ENCODE measurements at regions not wholly inside any gene's neighbourhood (a gene's known extent, or its start where the extent isn't known, plus 50 kb on each side); places are given as distances from the start of the nearest gene placed in this dataset.
"Not testable (repeated sequence)": the region's sequence is repeated elsewhere in the genome, so short reads cannot be mapped to it uniquely, and the experiment has no call there.

GRCh38 chr5:104526866-104527265 is 964.3 kb upstream of the NUDT12 start:
- no peak for DNase-seq (ENCODE audit: low read depth in 1 of 2, low spot score in 1 of 2)
- in situ Hi-C loops (cut with HindIII; ENCODE audit: low pct_unique_long_range_greater_than_20kb, low sequenced_read_pairs), result no loop called here
- no peak for TF ChIP-seq JUND (IDR thresholded peaks at IDR 0.05; ENCODE audit: low read depth)

- no peak for TF ChIP-seq JUND (IDR thresholded peaks at IDR 0.05; ENCODE audit: low read depth)
- in situ Hi-C loops (cut with HindIII; ENCODE audit: low pct_unique_long_range_greater_than_20kb, low sequenced_read_pairs), result no loop called here
- DNase-seq (ENCODE audit: low read depth in 1 of 2, low spot score in 1 of 2), result no peak
These were observed 951.1 kb upstream of the NUDT12 start for GRCh38 chr5:104513640-104514072.

GRCh38 chr5:104513121-104513602 is 950.6 kb upstream of the NUDT12 start:
- no peak for DNase-seq (ENCODE audit: low read depth in 1 of 2, low spot score in 1 of 2)
- no peak for TF ChIP-seq JUND (IDR thresholded peaks at IDR 0.05; ENCODE audit: low read depth)
- in situ Hi-C loops (cut with HindIII; ENCODE audit: low pct_unique_long_range_greater_than_20kb, low sequenced_read_pairs), result no loop called here

GRCh38 chr5:104512063-104512825 is 949.7 kb upstream of the NUDT12 start:
- no peak for DNase-seq (ENCODE audit: low read depth in 1 of 2, low spot score in 1 of 2)
- no peak for TF ChIP-seq JUND (IDR thresholded peaks at IDR 0.05; ENCODE audit: low read depth)
- in situ Hi-C loops (cut with HindIII; ENCODE audit: low pct_unique_long_range_greater_than_20kb, low sequenced_read_pairs), result no loop called here

GRCh38 chr5:104498281-104498680 is 935.7 kb upstream of the NUDT12 start:
- TF ChIP-seq JUND (IDR thresholded peaks at IDR 0.05; ENCODE audit: low read depth), result no peak
- in situ Hi-C loops (cut with HindIII; ENCODE audit: low pct_unique_long_range_greater_than_20kb, low sequenced_read_pairs), result no loop called here
- DNase-seq (ENCODE audit: low read depth in 1 of 2, low spot score in 1 of 2), result no peak

GRCh38 chr5:104494083-104494482 is 931.5 kb upstream of the NUDT12 start:
- in situ Hi-C loops (cut with HindIII; ENCODE audit: low pct_unique_long_range_greater_than_20kb, low sequenced_read_pairs), result no loop called here
- no peak for DNase-seq (ENCODE audit: low read depth in 1 of 2, low spot score in 1 of 2)
- TF ChIP-seq JUND (IDR thresholded peaks at IDR 0.05; ENCODE audit: low read depth), result no peak

GRCh38 chr5:104472811-104473210 is 910.2 kb upstream of the NUDT12 start:
- no peak for DNase-seq (ENCODE audit: low read depth in 1 of 2, low spot score in 1 of 2)

GRCh38 chr5:104456122-104456521 is 893.5 kb upstream of the NUDT12 start:
- no peak for TF ChIP-seq JUND (IDR thresholded peaks at IDR 0.05; ENCODE audit: low read depth)
- no peak for DNase-seq (ENCODE audit: low read depth in 1 of 2, low spot score in 1 of 2)
- in situ Hi-C loops (cut with HindIII; ENCODE audit: low pct_unique_long_range_greater_than_20kb, low sequenced_read_pairs), result no loop called here

More at GRCh38 chr5:104472811-104473210, 910.2 kb upstream of the NUDT12 start:
- TF ChIP-seq JUND (IDR thresholded peaks at IDR 0.05; ENCODE audit: low read depth), result no peak
- in situ Hi-C loops (cut with HindIII; ENCODE audit: low pct_unique_long_range_greater_than_20kb, low sequenced_read_pairs), result no loop called here

GRCh38 chr5:104452550-104452949 is 890.0 kb upstream of the NUDT12 start:
- in situ Hi-C loops (cut with HindIII; ENCODE audit: low pct_unique_long_range_greater_than_20kb, low sequenced_read_pairs), result no loop called here
- no peak for DNase-seq (ENCODE audit: low read depth in 1 of 2, low spot score in 1 of 2)
- no peak for TF ChIP-seq JUND (IDR thresholded peaks at IDR 0.05; ENCODE audit: low read depth)

GRCh38 chr5:104451911-104452310 is 889.3 kb upstream of the NUDT12 start:
- DNase-seq (ENCODE audit: low read depth in 1 of 2, low spot score in 1 of 2); in situ Hi-C loops (cut with HindIII; ENCODE audit: low pct_unique_long_range_greater_than_20kb, low sequenced_read_pairs): not testable (repeated sequence)

GRCh38 chr5:104444656-104445055 is 882.1 kb upstream of the NUDT12 start:
- DNase-seq (ENCODE audit: low read depth in 1 of 2, low spot score in 1 of 2), result no peak
- TF ChIP-seq JUND (IDR thresholded peaks at IDR 0.05; ENCODE audit: low read depth), result no peak
- in situ Hi-C loops (cut with HindIII; ENCODE audit: low pct_unique_long_range_greater_than_20kb, low sequenced_read_pairs), result no loop called here

GRCh38 chr5:104443706-104444105 is 881.1 kb upstream of the NUDT12 start:
- no peak for TF ChIP-seq JUND (IDR thresholded peaks at IDR 0.05; ENCODE audit: low read depth)

GRCh38 chr5:104431981-104432380 is 869.4 kb upstream of the NUDT12 start:
- in situ Hi-C loops (cut with HindIII; ENCODE audit: low pct_unique_long_range_greater_than_20kb, low sequenced_read_pairs), result no loop called here
- no peak for DNase-seq (ENCODE audit: low read depth in 1 of 2, low spot score in 1 of 2)
- TF ChIP-seq JUND (IDR thresholded peaks at IDR 0.05; ENCODE audit: low read depth), result no peak

More at GRCh38 chr5:104443706-104444105, 881.1 kb upstream of the NUDT12 start:
- in situ Hi-C loops (cut with HindIII; ENCODE audit: low pct_unique_long_range_greater_than_20kb, low sequenced_read_pairs), result no loop called here
- no peak for DNase-seq (ENCODE audit: low read depth in 1 of 2, low spot score in 1 of 2)
